Thoracic aorta (tissue), 2 donors: ENCODE measurements at regions not wholly inside any gene's neighbourhood (a gene's known extent, or its start where the extent isn't known, plus 50 kb on each side); places are given as distances from the start of the nearest gene placed in this dataset.
"Not testable (repeated sequence)": the region's sequence is repeated elsewhere in the genome, so short reads cannot be mapped to it uniquely, and the experiment has no call there.

Source experiments
- ATAC-seq: fragments of 150-250 bp; one replicate; pipeline ENCODE4 v1.8.0; 2017; ENCODE audit warnings: low read depth; ENCODE audit not compliant: insufficient number of reproducible peaks, low FRiP score
- DNase-seq: peaks from one replicate; pipeline ENCODE4 v3.0.0-alpha.2; 2020; ENCODE audit warnings: low spot score
- H3K27ac ChIP-seq, 2 donors: fragments of 200-600 bp; sonication (generic); 1 replicate in 1 of 2; 2 replicates in 1 of 2; pipeline ENCODE4 v1.5.1; 2016; ENCODE audit warnings: mild to moderate bottlenecking in 2 of 2, moderate library complexity in 2 of 2
- H3K27me3 ChIP-seq: fragments of 200-600 bp; sonication (generic); replicated peaks from 2 replicates; pipeline ENCODE4 v1.6.0; 2016; ENCODE audit warnings: mild to moderate bottlenecking; ENCODE audit not compliant: insufficient read depth
- H3K36me3 ChIP-seq: fragments of 200-600 bp; sonication (generic); one replicate; pipeline ENCODE4 v1.5.1; 2016
- H3K4me1 ChIP-seq, 2 donors: fragments of 200-600 bp; sonication (generic); 1 replicate in 1 of 2; 2 replicates in 1 of 2; pipeline versions ENCODE4 v1.5.1 to v1.6.0; 2016; ENCODE audit warnings: low read depth in 2 of 2, mild to moderate bottlenecking in 1 of 2; ENCODE audit not compliant: control insufficient read depth in 1 of 2
- H3K4me3 ChIP-seq: fragments of 200-600 bp; sonication (generic); 2 replicates; pipeline ENCODE4 v1.5.1; 2016; ENCODE audit warnings: mild to moderate bottlenecking
- H3K9me3 ChIP-seq: fragments of 200-600 bp; sonication (generic); 2 replicates; pipeline ENCODE4 v1.5.1; 2016
- CTCF ChIP-seq: fragments of 200-600 bp; sonication (generic); IDR thresholded peaks from one replicate; pipeline ENCODE4 v1.5.1; 2019; ENCODE audit warnings: antibody characterized with exemption

GRCh38 chrX:111041018-111041462 is 55.0 kb upstream of the PAK3 start:
- H3K27me3 ChIP-seq: no peaks in the 10 kb centered on the region
- DNase-seq: no peak

GRCh38 chrX:111040377-111041017 is 55.5 kb upstream of the PAK3 start:
- Histone ChIP-seq H3K27ac (no peak overlapping the region), H3K4me3 (no peak overlapping the region), H3K36me3 (no peaks in the 10 kb centered on the region)

More at GRCh38 chrX:111041018-111041462, 55.0 kb upstream of the PAK3 start:
- no peak overlapping the region for H3K27ac ChIP-seq
- ATAC-seq: no peak
- no peaks in the 10 kb centered on the region for H3K36me3 ChIP-seq
- no peaks in the 10 kb centered on the region for H3K9me3 ChIP-seq
- no peaks in the 10 kb centered on the region for H3K4me1 ChIP-seq
- TF ChIP-seq CTCF: no peak
- no peak overlapping the region for H3K4me3 ChIP-seq

GRCh38 chrX:111039606-111040005 is 56.4 kb upstream of the PAK3 start:
- H3K27ac ChIP-seq: no peak overlapping the region
- H3K36me3 ChIP-seq: no peaks in the 10 kb centered on the region
- no peaks in the 10 kb centered on the region for H3K27me3 ChIP-seq
- ATAC-seq: no peak
- no peaks in the 10 kb centered on the region for H3K9me3 ChIP-seq
- H3K4me3 ChIP-seq: no peak overlapping the region
- TF ChIP-seq CTCF: no peak
- H3K4me1 ChIP-seq: no peaks in the 10 kb centered on the region
- DNase-seq: no peak

More at GRCh38 chrX:111040377-111041017, 55.5 kb upstream of the PAK3 start:
- H3K9me3 ChIP-seq: no peaks in the 10 kb centered on the region
- H3K27me3 ChIP-seq: no peaks in the 10 kb centered on the region
- no peaks in the 10 kb centered on the region for H3K4me1 ChIP-seq
- no peak for DNase-seq
- no peak for TF ChIP-seq CTCF
- ATAC-seq: no peak

- Histone ChIP-seq H3K36me3 (no peaks in the 10 kb centered on the region), H3K27ac (no peak overlapping the region), H3K4me1 (no peaks in the 10 kb centered on the region), H3K9me3 (no peaks in the 10 kb centered on the region), H3K27me3 (no peaks in the 10 kb centered on the region), H3K4me3 (no peak overlapping the region)
- DNase-seq (no peak), ATAC-seq (no peak)
- TF ChIP-seq CTCF: no peak
These were observed 60.0 kb upstream of the PAK3 start for GRCh38 chrX:111035991-111036390.

- ATAC-seq (no peak), DNase-seq (no peak)
- no peaks in the 10 kb centered on the region for H3K27me3 ChIP-seq
- no peak for TF ChIP-seq CTCF
- H3K36me3 ChIP-seq: no peaks in the 10 kb centered on the region
- H3K27ac ChIP-seq: no peak overlapping the region
- H3K9me3 ChIP-seq: no peaks in the 10 kb centered on the region
- H3K4me3 ChIP-seq: no peak overlapping the region
- H3K4me1 ChIP-seq: no peaks in the 10 kb centered on the region
These were observed 60.7 kb upstream of the PAK3 start for GRCh38 chrX:111035256-111035655.

GRCh38 chrX:111022998-111023397 is 73.0 kb upstream of the PAK3 start:
- not testable (repeated sequence) for H3K4me1 ChIP-seq, H3K4me3 ChIP-seq, H3K27me3 ChIP-seq, ATAC-seq, DNase-seq, H3K36me3 ChIP-seq, H3K9me3 ChIP-seq, H3K27ac ChIP-seq
